ENCODE measurements at regions not wholly inside any gene's neighbourhood (a gene's known extent, or its start where the extent isn't known, plus 50 kb on each side); places are given as distances from the start of the nearest gene placed in this dataset.

DNA sequence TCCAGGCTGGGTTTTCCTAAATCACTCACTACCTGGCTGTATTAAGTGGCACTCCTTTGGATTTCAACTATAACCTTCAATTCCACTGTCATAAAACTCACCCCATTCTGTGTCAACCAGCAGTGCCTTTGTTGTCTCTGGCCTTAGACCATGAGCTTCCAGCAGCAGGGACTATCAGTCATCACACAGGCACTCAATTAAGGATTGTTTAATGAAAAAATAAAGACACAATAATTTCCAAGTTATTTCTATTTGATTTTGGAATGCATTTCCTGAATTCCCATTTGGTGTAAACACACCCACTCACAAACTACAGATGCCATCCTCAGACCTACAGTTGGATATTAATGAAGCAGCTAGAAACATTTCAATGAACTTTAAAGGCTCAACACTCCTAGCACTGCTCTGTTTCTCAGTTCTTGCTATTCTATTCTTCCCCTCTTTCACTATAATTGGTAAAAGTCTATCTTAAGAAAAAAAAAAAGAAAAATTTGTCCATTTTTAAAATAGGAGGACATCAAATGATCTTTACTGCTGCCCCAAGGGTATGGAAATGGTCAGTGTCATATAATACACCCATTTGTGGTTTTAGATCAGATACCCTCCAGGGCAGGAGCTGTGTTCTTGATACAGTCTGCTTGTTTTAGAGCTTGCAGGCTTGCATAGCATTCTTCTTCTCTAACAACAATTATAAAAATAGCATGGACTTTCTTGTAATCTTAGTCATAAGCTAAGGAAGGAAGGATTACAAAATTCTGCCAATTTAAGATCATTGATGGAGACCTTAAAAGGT, 156.4 kb downstream of the PTGER3 start:
- DNase-seq (ENCODE audit: low spot score) = peak; percentile 37

DNA sequence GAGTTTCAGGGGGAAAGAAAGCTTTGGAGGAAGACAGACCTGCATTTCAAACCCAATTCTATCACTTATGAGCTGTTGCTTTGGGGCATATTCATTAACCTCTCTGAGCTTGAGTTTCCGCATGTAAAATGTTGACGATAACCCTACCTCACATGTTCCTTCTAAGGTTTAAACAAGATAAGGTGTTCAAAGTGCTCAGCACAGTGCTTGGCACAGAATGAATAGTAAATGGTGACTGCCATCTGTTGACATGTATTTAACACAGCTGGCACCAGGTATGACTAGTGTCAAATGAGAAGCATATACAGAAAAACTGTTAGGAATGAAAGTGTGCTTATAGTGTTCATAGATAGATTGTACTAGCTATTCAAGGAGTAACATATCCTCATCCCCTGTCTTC, 155.5 kb downstream of the PTGER3 start:
- no peak for DNase-seq (ENCODE audit: low spot score)

DNA sequence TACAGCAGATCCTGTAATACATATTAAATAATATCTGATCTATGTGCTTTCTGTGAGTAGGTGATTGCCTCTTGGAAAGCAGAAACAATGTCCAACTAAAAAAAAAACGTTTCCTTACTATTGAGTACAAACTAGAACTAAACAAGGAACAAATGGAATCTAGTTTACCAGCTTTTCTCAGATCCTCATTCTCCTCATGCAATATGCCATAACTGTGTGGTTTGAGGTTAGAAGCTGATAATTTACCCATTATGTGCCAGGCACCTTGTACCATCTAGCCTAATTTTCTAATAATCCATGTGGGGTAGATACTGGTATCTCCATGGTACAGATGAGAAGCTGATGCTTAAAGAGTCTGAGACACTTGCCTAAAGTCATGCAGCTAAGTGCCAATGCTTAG, 154.7 kb downstream of the PTGER3 start:
- no peak for DNase-seq (ENCODE audit: low spot score)

DNA sequence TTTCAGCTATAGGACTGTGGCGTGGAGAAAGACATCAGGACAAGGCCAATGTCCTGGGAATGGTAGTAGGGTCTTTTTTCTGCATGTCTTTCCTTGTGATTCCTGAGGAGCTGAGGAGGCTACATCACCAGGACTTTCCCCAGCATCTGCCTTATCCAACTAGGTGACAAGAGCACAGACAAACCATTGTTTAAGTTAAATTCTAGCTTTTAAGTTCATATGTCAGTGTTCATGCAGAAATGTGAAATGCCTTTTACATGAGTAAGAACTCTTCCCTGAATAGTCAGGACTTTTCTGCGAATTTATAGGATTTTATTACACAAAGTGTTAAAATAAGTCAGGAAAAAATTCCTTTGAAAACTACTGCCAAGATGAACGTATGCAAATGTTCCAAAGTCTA, 154.2 kb downstream of the PTGER3 start:
- no peak for DNase-seq (ENCODE audit: low spot score)

DNA sequence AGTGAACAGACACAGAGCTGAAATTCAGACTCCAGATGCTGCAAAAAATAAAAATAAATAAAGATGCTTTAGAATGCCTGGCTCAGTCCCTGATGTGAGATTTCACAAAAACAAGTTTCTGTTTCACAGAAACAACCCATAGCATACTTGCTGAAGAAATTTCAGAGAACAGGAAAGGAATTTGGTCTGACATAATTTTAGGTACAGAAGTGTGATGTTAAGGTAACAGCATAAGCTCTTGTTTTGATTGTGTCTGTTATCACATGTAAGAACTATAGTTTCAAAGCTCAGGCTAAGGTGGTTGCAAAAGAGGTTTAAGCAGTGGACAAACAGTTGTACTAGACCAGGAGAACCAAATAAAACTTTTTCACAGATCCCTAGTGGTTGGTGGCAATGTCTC, 152.1 kb downstream of the PTGER3 start:
- no peak for DNase-seq (ENCODE audit: low spot score)

DNA sequence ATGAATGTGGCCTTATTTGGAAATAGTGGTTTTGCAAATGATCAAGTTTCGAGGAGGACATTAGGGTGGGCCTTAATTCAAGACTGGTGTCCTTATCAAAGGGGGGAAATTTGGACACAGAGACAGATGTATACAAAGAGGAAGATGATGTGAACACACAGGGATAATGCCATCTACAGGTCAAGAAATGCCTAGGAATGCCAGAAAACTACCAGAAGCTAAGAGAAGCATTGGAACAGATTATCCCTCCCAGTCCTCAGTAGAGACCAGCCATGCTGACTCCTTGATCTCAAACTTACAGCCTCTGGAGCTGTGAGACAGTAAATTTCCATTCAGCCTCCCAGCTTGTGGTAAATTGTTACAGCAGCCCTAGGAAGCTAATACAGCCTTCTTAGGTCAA, 151.4 kb downstream of the PTGER3 start:
- DNase-seq (ENCODE audit: low spot score) = peak; percentile 24

DNA sequence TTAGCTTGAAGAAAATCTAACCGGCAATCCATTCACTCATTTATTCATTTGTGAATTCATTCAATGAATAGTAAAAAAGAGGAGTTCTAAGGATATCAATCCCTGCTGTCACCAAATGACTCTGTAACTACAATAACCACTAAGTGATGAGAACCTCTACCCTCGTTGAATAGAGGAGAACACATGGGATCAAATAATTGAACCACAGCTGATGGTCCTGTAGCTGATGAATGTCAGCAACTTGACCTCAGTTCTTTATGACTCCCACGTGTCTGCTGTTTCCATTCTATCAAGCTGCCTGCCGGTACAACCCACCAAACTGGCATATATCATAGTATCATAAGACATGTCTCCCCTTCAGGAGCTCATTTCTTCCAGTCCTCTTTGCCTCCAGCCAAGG, 150.3 kb downstream of the PTGER3 start:
- no peak for DNase-seq (ENCODE audit: low spot score)

DNA sequence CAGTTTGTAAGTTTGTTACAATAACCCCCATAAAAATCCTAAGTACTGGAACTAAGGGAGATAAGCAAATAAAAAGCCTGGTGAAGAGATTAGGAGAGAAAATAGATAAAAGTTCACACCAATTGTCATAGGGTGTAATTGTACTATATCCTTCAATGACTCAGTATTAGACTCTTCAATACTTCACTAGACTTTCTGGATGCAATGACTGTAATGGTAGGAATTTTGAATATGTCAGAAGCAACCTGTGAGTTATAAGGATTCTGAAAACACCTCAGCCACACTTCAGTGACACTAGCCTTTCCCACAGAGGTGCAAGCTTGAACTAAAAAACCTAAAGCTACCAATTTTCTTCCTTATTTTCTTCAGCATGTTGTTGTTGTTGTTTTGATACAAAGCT, 147.9 kb downstream of the PTGER3 start:
- no peak for DNase-seq (ENCODE audit: low spot score)

DNA sequence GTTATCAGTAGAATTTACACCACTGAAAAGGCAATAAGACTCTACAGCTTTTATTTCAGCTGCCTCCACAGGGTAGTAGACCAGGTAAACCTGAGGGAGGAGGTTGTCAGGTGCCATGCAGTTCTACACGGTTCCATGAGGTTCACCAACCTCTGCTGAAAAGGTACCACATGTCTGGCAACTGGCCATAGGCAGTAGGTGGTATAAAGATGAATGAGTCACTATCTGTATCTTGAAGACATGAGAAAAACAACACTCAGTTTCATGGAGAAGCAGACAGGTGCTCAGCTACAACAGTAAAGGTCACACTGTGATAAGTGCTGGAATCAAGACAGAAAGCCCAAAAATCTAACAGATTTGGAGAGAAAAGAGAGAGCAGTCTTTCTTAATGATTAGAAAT, 145.4 kb downstream of the PTGER3 start:
- no peak for DNase-seq (ENCODE audit: low spot score)

DNA sequence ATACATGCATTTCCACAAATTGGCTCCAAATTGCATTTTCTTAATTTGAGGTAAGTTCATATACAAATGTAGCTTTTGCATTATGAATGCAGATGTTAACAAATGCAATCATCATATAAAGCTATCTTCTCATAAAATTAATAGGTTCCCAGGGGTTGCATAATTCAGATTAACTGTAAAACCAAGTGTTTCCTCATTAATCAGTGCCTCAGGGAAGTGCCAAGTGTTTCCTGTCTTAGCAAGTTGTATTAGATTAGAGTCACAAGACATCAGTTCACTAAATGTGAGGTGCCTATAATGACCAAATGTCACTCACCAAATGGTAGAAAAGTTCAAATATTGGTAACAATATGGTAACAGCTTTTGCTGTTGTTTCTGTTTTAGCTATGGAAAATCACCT, 140.8 kb downstream of the PTGER3 start:
- no peak for DNase-seq (ENCODE audit: low spot score)

DNA sequence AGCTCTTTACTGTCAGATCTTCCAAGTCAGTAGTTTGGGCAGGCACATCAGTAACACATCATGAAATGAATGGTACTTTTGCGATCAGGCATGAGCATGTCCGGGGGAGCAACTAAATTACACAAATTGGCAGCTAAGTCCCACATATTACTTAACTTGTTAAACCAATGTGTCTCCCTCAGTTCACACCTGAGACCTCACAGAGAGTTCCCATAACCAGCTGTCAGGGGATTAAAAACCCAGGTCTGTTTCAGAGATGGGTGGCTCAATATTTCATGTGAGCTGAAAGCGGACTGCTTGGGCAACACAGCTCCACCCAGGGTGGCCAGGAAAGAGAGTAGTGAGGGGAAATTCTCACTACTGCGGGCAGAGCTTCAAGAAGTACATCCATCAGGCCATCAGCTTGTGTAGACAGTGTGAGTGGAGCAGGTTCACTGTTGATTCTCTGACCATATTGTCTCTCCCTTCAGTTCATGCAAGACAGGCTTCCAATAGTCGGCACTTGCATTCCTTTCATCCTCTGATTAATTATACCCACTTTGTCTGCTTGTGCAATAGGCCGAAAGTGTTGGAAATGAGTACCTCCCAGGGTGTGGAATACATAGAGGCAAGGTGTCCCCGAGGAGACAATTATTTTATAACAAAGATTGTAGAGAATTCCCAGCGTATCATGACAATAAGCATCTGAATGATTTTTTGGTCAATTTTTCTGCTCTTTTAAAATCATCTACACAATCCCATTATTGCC, 139.9 kb downstream of the PTGER3 start:
- DNase-seq (ENCODE audit: low spot score) = no peak

DNA sequence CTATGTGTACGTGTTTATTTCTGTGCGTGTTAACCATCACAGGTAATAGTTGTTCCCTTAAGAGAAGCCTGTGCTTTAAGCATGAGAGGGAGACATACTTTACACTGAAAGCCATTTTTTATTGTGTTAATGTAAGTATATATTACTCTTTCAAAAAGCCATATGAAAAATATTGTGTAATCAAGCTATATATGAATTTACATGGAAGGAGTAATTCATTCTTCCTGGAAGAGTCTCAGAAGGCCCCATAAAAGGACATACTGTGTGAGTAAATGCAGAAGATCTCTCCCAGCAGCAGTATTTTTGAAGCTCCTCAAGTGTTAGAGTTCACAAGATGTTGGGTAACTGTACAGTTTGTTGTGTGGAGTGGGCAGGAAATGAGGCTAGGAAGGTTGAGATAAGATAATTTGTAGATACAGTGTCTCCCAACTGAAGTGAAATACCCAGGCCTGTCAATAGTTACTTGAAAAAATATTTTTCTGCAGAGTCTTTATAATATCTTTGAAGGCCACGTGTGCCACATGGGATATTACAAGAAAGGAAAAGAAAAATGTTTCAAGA, 138.3 kb downstream of the PTGER3 start:
- no peak for DNase-seq (ENCODE audit: low spot score)

DNA sequence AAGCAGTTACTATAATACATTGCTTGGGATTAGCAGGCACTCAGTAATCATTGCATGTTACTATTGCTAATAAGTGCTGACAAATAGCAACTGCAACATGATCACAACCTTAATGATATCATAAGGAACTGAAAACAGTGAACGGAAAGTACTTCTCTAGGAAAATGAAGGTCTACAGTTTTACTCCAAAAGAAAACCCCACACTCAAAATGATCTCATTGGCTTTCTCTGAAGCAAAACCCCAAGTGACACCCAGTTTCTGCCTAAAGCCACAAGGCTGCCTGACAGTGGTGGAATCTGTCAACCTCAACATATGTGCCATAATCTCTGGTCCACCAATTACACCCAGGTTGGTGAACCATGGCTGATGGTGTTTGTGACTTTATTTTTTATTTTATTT, 137.6 kb downstream of the PTGER3 start:
- DNase-seq (ENCODE audit: low spot score) = no peak

DNA sequence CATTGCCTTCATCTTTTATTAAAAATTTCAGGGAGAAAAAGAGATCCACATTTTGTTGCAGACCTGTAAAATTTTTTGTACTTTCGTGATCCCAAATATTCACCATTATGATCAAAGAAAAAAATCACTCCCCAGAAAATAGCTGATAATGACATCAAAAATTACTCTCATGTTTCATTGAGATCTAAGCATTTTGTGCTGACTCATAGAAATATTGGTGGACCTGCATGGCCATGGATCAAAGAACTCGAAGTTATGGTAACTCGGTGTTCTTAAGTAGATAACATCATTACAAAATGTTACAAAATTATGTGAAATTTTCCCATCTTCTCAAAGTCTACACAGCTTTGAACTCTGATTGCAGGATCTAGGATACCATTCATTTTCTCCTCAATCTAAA, 135.8 kb downstream of the PTGER3 start:
- no peak for DNase-seq (ENCODE audit: low spot score)

DNA sequence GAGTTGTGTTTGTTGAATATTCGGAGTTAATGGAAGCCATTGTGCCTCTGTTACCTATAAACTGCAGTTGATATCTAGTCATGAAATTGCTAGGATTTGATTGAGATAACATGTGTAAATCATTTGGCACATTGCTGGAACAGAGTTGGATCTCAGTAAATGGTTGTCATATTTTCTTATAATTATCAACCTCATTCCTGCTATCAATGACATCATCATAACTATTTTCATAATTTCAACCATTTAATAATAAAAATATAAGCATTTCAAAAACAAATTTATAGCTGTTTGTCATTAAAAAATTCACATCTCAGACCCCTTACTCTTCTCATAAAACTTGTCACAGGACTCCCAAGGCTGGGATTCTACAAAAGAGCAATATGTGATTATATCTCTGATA, 133.4 kb downstream of the PTGER3 start:
- DNase-seq (ENCODE audit: low spot score) = no peak

DNA sequence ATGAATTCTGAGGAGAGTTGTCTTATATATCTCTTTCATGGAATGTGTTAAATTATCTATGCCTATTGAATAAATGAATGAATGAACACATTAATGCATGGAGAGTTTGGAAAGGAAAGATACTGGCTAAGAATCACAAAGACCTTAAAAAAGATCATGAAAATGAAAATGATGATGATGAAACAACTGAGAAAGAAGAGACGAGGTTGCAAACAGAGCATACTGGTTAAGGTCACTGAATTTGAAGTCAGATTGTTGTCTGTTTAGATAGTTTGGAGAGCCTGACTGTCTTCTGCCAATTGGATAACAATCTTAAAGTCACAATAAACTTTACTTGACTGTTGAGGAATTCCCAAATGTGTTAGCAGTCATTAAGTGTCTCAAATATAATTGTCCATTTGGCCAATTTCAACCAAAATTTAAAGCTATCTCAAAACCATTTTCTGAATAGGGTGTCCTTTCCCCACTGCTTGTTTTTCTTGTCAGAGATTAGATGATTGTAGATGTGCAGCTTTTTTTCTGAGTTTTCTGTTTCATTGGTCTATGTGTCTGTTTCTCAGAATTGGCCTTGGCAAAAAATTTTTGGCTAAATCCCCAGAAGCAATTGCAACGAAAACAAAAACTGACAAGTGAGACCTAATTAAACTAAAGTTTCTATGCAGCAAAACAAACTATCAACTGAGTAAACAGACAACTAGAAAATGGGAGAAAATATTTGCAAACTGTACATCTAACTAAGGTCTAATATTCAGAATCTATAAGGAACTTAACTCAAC, 132.2 kb downstream of the PTGER3 start:
- no peak for DNase-seq (ENCODE audit: low spot score)

DNA sequence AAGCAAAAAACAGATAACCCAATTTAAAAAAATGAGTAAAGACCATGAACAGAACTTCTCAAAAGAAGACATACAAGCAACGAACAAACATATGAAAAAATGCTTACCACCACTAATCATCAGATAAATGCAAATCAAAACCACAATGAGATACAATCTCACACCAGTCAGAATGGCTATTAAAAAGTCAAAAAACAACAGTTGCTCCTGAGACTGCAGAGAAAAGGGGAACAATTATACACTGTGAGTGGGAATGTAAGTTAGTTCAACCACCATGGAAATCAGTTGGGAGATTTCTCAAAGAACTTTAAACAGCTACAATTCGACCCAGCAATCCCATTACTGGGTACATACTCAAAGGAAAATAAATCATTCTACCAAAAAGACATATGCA, 131.6 kb downstream of the PTGER3 start:
- no peak for DNase-seq (ENCODE audit: low spot score)

DNA sequence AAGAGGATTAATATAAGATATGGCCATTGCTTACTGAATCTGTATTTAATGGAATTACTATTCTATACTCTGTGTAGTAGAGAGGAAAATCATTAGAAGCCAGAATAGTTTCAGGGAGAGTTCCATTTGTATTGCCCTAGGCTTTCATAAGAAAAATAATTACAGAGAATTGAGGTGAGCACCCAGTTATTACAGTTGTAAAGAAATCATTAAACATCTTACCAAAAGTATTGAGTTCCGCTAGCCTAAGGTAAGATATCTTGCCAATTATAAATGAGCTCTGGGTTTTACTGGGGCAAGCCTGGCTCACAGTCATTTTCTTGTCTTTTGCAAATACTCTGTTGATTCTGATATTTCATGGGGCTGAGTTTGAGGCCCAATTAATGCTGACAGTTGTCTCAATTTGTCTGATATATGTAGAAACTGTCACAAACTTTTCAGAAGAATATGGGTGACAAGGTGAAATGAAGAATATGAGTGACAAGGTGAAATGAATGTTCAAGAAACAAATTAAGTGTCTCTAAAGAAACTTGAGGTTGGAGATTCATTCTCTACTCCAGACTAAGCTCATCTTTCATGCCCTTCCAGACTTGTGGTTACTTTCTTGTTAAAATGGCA, 127.8 kb downstream of the PTGER3 start:
- DNase-seq (ENCODE audit: low spot score) = no peak
